Sigmoid colon (tissue), 4 donors: ENCODE measurements at regions not wholly inside any gene's neighbourhood (a gene's known extent, or its start where the extent isn't known, plus 50 kb on each side); places are given as distances from the start of the nearest gene placed in this dataset.

ENCODE experiments used
- CTCF ChIP-seq, 4 experiments: fragments of 450-650 bp in 3 of 4; fragments of 200-600 bp in 1 of 4; IDR thresholded peaks; one replicate each; pipeline ENCODE4 v1.5.1; 2016 to 2019; ENCODE audit warnings: antibody characterized with exemption in 4 of 4, mild to moderate bottlenecking in 3 of 4, moderate library complexity in 2 of 4
- EP300 ChIP-seq, 4 donors: sonication (generic); formaldehyde crosslinking; IDR thresholded peaks; one replicate each; pipeline ENCODE4 v1.6.1; 2017; ENCODE audit warnings: antibody characterized with exemption in 4 of 4
- POLR2A ChIP-seq, 2 donors: fragments of 450-650 bp; IDR thresholded peaks; one replicate each; pipeline ENCODE4 v1.6.1; 2016; ENCODE audit warnings: antibody characterized with exemption in 2 of 2, mild to moderate bottlenecking in 2 of 2, moderate library complexity in 2 of 2
- POLR2AphosphoS5 ChIP-seq, 4 donors: sonication (generic); formaldehyde crosslinking; IDR thresholded peaks; one replicate each; pipeline ENCODE4 v1.6.1; 2017; ENCODE audit warnings: antibody characterized with exemption in 4 of 4

- TF ChIP-seq CTCF (IDR thresholded peaks at IDR 0.05) (no peak), POLR2AphosphoS5 (IDR thresholded peaks at IDR 0.05) (no peak), POLR2A (IDR thresholded peaks at IDR 0.05) (no peak), EP300 (IDR thresholded peaks at IDR 0.05) (no peak)
These were observed 120.1 kb downstream of the MFAP3L start for GRCh38 chr4:169906104-169906503.
